GM12878 (cell line): ENCODE measurements at regions not wholly inside any gene's neighbourhood (a gene's known extent, or its start where the extent isn't known, plus 50 kb on each side); places are given as distances from the start of the nearest gene placed in this dataset.

Source experiments
- ATAC-seq: fragments of 200-7000 bp; cut with Tn5 transposase; 3 replicates; pipeline ENCODE4 v1.9.1; 2020; ENCODE audit warnings: mild to moderate bottlenecking, moderate library complexity
- BruUV-seq: library from RNA; stranded (reverse); fragments of 400-500 nt; replicated peaks from 2 replicates; lab custom pipeline; 2021; lab: Mats Ljungman, UMichigan
- CTCF ChIA-PET: fragments of 300-600 bp; sonication (Branson Sonifier 250); formaldehyde crosslinking; extraction: SDS; loops from one replicate; lab custom pipeline; 2021; ENCODE audit warnings: inconsistent platforms; lab: Yijun Ruan, JAX
- POLR2A ChIA-PET: fragments of 350-600 bp; formaldehyde crosslinking; extraction: SDS; loops from one replicate; lab custom pipeline; 2021; ENCODE audit warnings: inconsistent platforms; lab: Charles Lee
- RAD21 ChIA-PET: fragments of 300-600 bp; sonication (Branson Sonifier 250); formaldehyde crosslinking; loops from one replicate; lab custom pipeline; 2023; ENCODE audit warnings: antibody characterized with exemption; ENCODE audit not compliant: unreplicated experiment; lab: Charles Lee
- SMC1A ChIA-PET: fragments of 300-600 bp; sonication (Branson Sonifier 250); formaldehyde crosslinking; loops from one replicate; lab custom pipeline; 2023; ENCODE audit not compliant: unreplicated experiment, uncharacterized antibody; lab: Charles Lee
- DNase-seq: peaks from one replicate; pipeline ENCODE4 v3.0.0-alpha.2; 2011; ENCODE audit warnings: low read depth, low spot score
- FAIRE-seq: peaks from 3 replicates; lab custom pipeline; 2011; peaks lifted over from hg19 to GRCh38; lab: Jason Lieb, UNC
- H2AFZ ChIP-seq: 2 replicates; pipeline ENCODE4 v1.6.0; 2011; ENCODE audit warnings: low read depth, low read length, control low read depth; ENCODE audit not compliant: control insufficient read depth
- H3K27ac ChIP-seq: 2 replicates; pipeline ENCODE4 v1.5.1; 2011; ENCODE audit warnings: control low read depth; ENCODE audit not compliant: control insufficient read depth, insufficient read depth
- H3K27me3 ChIP-seq, 2 experiments: replicated peaks in 1 of 2; 2 replicates each; pipeline versions ENCODE4 v1.6.0 to v1.6.1; 2011; ENCODE audit warnings: low read length in 1 of 2; ENCODE audit not compliant: control insufficient read depth in 2 of 2, insufficient read depth in 2 of 2
- H3K36me3 ChIP-seq, 2 experiments: 2 replicates each; pipeline ENCODE4 v1.5.1; 2011; ENCODE audit warnings: low read length in 1 of 2; ENCODE audit not compliant: control insufficient read depth in 2 of 2, insufficient read depth in 2 of 2
- H3K4me1 ChIP-seq: 2 replicates; pipeline ENCODE4 v1.6.1; 2011; ENCODE audit warnings: mild to moderate bottlenecking, low read length, moderate library complexity, mixed read lengths; ENCODE audit not compliant: control insufficient read depth, insufficient read depth
- H3K4me2 ChIP-seq: 2 replicates; pipeline ENCODE4 v1.6.0; 2011; ENCODE audit warnings: control low read depth; ENCODE audit not compliant: control insufficient read depth, insufficient read depth
- H3K4me3 ChIP-seq: fragments of 200-600 bp; sonication (generic); 2 replicates; pipeline ENCODE4 v1.5.1; 2016
- H3K79me2 ChIP-seq: 2 replicates; pipeline ENCODE4 v1.6.0; 2011; ENCODE audit warnings: low read length; ENCODE audit not compliant: control insufficient read depth, insufficient read depth
- H3K9ac ChIP-seq: 2 replicates; pipeline ENCODE4 v1.8.0; 2011; ENCODE audit warnings: low read length, control low read depth, mixed read lengths; ENCODE audit not compliant: control insufficient read depth, insufficient read depth
- H3K9me3 ChIP-seq: replicated peaks from 3 replicates; pipeline ENCODE4 v1.5.1; 2011; ENCODE audit warnings: mild to moderate bottlenecking, low read length; ENCODE audit not compliant: control insufficient read depth, insufficient read depth
- H4K20me1 ChIP-seq: 2 replicates; pipeline ENCODE4 v1.6.0; 2011; ENCODE audit not compliant: control insufficient read depth, insufficient read depth
- EZH2 ChIP-seq: IDR thresholded peaks from 2 replicates; pipeline ENCODE4 v1.6.1; 2012; ENCODE audit warnings: low read depth, mild to moderate bottlenecking, control low read depth, inconsistent platforms, low read length, borderline replicate concordance; ENCODE audit not compliant: control insufficient read depth
- HDGF ChIP-seq: fragments of 450-650 bp; IDR thresholded peaks from 2 replicates; pipeline ENCODE4 v1.6.1; 2016; ENCODE audit warnings: antibody characterized with exemption
- MEF2B ChIP-seq: fragments of 450-650 bp; IDR thresholded peaks from 2 replicates; pipeline ENCODE4 v1.6.1; 2018; ENCODE audit warnings: mild to moderate bottlenecking, moderate library complexity; ENCODE audit not compliant: partially characterized antibody, poor library complexity, severe bottlenecking
- POLR2AphosphoS5 ChIP-seq: IDR thresholded peaks from 2 replicates; pipeline ENCODE4 v1.6.1; 2011; ENCODE audit warnings: mild to moderate bottlenecking, low read length, inconsistent platforms
- in situ Hi-C: fragments of 300-500 bp; cut with MboI; formaldehyde crosslinking; loops from 9 replicates; pipeline ENCODE4 v1.14.3; 2018; ENCODE audit warnings: mixed read lengths
- intact Hi-C: fragments of 100-400 bp; cut with micrococcal nuclease; formaldehyde crosslinking; loops from one replicate; pipeline ENCODE4 v1.14.2; 2022; ENCODE audit not compliant: unreplicated experiment
- TF ChIP-seq, protein P1 (sequence below): fragments of 150-350 bp; IDR thresholded peaks from 2 replicates; pipeline ENCODE4 v1.6.1; 2014; ENCODE audit warnings: mild to moderate bottlenecking, low read depth, low read length
- TF ChIP-seq, protein P2 (sequence below): IDR thresholded peaks from 2 replicates; pipeline ENCODE4 v1.6.1; 2012; ENCODE audit warnings: improper control_type of control experiment, low read depth, low read length; ENCODE audit not compliant: insufficient replicate concordance
- TF ChIP-seq, protein P3 (sequence below): fragments of 450-650 bp; IDR thresholded peaks from 2 replicates; pipeline ENCODE4 v1.6.1; 2018; ENCODE audit warnings: mild to moderate bottlenecking, low read depth, moderate library complexity; ENCODE audit not compliant: partially characterized antibody
- TF ChIP-seq, protein P4 (sequence below): IDR thresholded peaks from 2 replicates; pipeline ENCODE4 v1.6.1; 2011; ENCODE audit warnings: borderline replicate concordance, low read depth, mild to moderate bottlenecking, moderate library complexity, mixed read lengths, low read length; ENCODE audit not compliant: insufficient read depth; ENCODE audit errors: extremely low read length

- TF ChIP-seq, protein P1, sequence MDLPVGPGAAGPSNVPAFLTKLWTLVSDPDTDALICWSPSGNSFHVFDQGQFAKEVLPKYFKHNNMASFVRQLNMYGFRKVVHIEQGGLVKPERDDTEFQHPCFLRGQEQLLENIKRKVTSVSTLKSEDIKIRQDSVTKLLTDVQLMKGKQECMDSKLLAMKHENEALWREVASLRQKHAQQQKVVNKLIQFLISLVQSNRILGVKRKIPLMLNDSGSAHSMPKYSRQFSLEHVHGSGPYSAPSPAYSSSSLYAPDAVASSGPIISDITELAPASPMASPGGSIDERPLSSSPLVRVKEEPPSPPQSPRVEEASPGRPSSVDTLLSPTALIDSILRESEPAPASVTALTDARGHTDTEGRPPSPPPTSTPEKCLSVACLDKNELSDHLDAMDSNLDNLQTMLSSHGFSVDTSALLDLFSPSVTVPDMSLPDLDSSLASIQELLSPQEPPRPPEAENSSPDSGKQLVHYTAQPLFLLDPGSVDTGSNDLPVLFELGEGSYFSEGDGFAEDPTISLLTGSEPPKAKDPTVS = no peak
Observed at GRCh38 chr14:37778135-37778943, 182.9 kb downstream of the TTC6 start (continued).

GRCh38 chr14:37779480-37779879 is 184.1 kb downstream of the TTC6 start:
- H2AFZ ChIP-seq = no peak overlapping the region
- H3K27me3 ChIP-seq = no peaks in the 10 kb centered on the region
- ATAC-seq = no peak
- H3K27ac ChIP-seq = no peak overlapping the region
- RAD21 ChIA-PET = no interaction called here
- POLR2A ChIA-PET = no interaction called here
- SMC1A ChIA-PET = no interaction called here
- no peak for FAIRE-seq
- in situ Hi-C loops (no loop called here), intact Hi-C loops (no loop called here)
- DNase-seq = no peak
- no peaks in the 10 kb centered on the region for H4K20me1 ChIP-seq
- BruUV-seq = no TSS peak
- no peak overlapping the region for H3K9ac ChIP-seq
- no peak overlapping the region for H3K4me2 ChIP-seq
- H3K9me3 ChIP-seq = no peaks in the 10 kb centered on the region; the same call in 2 of the 3 replicates
- no peak overlapping the region for H3K4me3 ChIP-seq
- no peaks in the 10 kb centered on the region for H3K79me2 ChIP-seq
- H3K36me3 ChIP-seq = no peaks in the 10 kb centered on the region
- CTCF ChIA-PET = no interaction called here
- no peaks in the 10 kb centered on the region for H3K4me1 ChIP-seq
- TF ChIP-seq HDGF = no peak
- no peak for TF ChIP-seq EZH2
- TF ChIP-seq, protein P2, sequence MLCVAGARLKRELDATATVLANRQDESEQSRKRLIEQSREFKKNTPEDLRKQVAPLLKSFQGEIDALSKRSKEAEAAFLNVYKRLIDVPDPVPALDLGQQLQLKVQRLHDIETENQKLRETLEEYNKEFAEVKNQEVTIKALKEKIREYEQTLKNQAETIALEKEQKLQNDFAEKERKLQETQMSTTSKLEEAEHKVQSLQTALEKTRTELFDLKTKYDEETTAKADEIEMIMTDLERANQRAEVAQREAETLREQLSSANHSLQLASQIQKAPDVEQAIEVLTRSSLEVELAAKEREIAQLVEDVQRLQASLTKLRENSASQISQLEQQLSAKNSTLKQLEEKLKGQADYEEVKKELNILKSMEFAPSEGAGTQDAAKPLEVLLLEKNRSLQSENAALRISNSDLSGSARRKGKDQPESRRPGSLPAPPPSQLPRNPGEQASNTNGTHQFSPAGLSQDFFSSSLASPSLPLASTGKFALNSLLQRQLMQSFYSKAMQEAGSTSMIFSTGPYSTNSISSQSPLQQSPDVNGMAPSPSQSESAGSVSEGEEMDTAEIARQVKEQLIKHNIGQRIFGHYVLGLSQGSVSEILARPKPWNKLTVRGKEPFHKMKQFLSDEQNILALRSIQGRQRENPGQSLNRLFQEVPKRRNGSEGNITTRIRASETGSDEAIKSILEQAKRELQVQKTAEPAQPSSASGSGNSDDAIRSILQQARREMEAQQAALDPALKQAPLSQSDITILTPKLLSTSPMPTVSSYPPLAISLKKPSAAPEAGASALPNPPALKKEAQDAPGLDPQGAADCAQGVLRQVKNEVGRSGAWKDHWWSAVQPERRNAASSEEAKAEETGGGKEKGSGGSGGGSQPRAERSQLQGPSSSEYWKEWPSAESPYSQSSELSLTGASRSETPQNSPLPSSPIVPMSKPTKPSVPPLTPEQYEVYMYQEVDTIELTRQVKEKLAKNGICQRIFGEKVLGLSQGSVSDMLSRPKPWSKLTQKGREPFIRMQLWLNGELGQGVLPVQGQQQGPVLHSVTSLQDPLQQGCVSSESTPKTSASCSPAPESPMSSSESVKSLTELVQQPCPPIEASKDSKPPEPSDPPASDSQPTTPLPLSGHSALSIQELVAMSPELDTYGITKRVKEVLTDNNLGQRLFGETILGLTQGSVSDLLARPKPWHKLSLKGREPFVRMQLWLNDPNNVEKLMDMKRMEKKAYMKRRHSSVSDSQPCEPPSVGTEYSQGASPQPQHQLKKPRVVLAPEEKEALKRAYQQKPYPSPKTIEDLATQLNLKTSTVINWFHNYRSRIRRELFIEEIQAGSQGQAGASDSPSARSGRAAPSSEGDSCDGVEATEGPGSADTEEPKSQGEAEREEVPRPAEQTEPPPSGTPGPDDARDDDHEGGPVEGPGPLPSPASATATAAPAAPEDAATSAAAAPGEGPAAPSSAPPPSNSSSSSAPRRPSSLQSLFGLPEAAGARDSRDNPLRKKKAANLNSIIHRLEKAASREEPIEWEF = no peak
- TF ChIP-seq, protein P3, sequence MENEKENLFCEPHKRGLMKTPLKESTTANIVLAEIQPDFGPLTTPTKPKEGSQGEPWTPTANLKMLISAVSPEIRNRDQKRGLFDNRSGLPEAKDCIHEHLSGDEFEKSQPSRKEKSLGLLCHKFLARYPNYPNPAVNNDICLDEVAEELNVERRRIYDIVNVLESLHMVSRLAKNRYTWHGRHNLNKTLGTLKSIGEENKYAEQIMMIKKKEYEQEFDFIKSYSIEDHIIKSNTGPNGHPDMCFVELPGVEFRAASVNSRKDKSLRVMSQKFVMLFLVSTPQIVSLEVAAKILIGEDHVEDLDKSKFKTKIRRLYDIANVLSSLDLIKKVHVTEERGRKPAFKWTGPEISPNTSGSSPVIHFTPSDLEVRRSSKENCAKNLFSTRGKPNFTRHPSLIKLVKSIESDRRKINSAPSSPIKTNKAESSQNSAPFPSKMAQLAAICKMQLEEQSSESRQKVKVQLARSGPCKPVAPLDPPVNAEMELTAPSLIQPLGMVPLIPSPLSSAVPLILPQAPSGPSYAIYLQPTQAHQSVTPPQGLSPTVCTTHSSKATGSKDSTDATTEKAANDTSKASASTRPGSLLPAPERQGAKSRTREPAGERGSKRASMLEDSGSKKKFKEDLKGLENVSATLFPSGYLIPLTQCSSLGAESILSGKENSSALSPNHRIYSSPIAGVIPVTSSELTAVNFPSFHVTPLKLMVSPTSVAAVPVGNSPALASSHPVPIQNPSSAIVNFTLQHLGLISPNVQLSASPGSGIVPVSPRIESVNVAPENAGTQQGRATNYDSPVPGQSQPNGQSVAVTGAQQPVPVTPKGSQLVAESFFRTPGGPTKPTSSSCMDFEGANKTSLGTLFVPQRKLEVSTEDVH = no peak
- no peak for TF ChIP-seq POLR2AphosphoS5
- no peak for TF ChIP-seq MEF2B
- TF ChIP-seq, protein P4, sequence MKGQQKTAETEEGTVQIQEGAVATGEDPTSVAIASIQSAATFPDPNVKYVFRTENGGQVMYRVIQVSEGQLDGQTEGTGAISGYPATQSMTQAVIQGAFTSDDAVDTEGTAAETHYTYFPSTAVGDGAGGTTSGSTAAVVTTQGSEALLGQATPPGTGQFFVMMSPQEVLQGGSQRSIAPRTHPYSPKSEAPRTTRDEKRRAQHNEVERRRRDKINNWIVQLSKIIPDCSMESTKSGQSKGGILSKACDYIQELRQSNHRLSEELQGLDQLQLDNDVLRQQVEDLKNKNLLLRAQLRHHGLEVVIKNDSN = no peak
